ENCODE measurements at regions not wholly inside any gene's neighbourhood (a gene's known extent, or its start where the extent isn't known, plus 50 kb on each side); places are given as distances from the start of the nearest gene placed in this dataset.
A peak's percentile ranks its signal among the peaks of the same experiment; 100 is the strongest.
"Not testable (repeated sequence)": the region's sequence is repeated elsewhere in the genome, so short reads cannot be mapped to it uniquely, and the experiment has no call there.

- no peak for DNase-seq (ENCODE audit: low read depth)
- H3K4me3 ChIP-seq (ENCODE audit: low read length) = no peak overlapping the region
- TF ChIP-seq, protein P1, sequence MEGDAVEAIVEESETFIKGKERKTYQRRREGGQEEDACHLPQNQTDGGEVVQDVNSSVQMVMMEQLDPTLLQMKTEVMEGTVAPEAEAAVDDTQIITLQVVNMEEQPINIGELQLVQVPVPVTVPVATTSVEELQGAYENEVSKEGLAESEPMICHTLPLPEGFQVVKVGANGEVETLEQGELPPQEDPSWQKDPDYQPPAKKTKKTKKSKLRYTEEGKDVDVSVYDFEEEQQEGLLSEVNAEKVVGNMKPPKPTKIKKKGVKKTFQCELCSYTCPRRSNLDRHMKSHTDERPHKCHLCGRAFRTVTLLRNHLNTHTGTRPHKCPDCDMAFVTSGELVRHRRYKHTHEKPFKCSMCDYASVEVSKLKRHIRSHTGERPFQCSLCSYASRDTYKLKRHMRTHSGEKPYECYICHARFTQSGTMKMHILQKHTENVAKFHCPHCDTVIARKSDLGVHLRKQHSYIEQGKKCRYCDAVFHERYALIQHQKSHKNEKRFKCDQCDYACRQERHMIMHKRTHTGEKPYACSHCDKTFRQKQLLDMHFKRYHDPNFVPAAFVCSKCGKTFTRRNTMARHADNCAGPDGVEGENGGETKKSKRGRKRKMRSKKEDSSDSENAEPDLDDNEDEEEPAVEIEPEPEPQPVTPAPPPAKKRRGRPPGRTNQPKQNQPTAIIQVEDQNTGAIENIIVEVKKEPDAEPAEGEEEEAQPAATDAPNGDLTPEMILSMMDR (conservative IDR thresholded peaks at IDR 0.05; ENCODE audit: low read length) = no peak
These were observed 627.4 kb downstream of the FBXO15 start for GRCh38 chr18:73520229-73520628.

- DNase-seq (ENCODE audit: low read depth); H3K4me3 ChIP-seq (ENCODE audit: low read length): not testable (repeated sequence)
These were observed 631.6 kb downstream of the FBXO15 start for GRCh38 chr18:73516056-73516455.

DNA sequence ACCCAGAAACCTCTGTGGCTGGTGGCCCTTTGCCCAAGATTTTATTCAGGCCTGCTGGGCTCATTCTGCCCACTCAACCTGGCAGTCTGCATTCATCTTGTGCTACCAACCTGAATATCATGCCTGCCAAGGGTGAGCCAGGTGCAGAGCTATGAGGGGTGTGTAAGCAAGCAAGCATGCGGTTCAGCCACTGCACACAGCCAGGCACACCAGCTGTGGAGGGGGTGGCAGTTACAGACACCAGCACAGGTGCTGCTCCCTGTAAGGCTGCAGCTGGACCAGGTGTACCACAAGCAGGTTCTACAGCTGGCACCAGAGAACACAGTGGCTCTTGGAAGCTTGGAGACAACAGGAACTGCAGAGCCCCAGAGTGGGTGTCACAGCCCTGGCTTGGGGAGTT, 633.2 kb downstream of the FBXO15 start:
- TF ChIP-seq, protein P1 (conservative IDR thresholded peaks at IDR 0.05; ENCODE audit: low read length) = no peak
- DNase-seq (ENCODE audit: low read depth) = no peak
- H3K4me3 ChIP-seq (ENCODE audit: low read length) = no peak overlapping the region

DNA sequence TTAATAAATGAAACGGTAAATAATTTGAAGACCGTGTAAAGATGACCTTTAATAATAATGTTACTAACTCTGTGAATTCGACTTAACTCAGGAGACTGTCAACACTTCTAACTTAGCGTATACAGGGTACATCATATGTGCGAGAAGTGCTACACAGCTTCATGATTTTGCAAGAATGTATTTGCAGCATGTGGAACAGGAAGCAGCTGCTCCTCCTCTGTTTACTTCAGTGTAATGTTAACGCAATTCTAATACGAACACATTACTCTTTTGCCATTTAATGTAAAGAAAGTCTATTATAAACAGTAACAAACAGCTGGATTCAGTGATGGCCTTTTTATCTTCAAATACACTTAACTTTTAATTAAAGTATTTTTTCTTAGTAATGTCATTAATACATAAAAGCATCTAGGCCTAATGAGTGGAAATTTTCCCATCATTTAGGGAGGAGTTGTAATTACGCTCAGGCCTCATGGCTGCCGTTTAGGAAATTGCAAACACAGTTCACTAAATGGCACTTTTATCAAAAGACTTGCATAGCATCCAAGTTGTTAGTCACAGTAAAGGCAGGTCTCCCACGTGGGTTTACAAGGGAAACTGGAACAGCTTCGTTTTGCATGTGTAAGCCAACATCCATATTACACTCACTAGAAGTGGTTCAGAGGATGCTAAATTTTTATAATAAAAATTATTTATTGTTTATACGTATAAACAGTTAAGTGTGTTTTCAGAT, 635.7 kb downstream of the FBXO15 start:
- TF ChIP-seq, protein P1 (conservative IDR thresholded peaks at IDR 0.05; ENCODE audit: low read length) = no peak
- H3K4me3 ChIP-seq (ENCODE audit: low read length) = no peak overlapping the region
- DNase-seq (ENCODE audit: low read depth) = peak; percentile 17

- DNase-seq (ENCODE audit: low read depth) = peak; percentile 68
- TF ChIP-seq, protein P1 (conservative IDR thresholded peaks at IDR 0.05; ENCODE audit: low read length) = no peak
- no peak overlapping the region for H3K4me3 ChIP-seq (ENCODE audit: low read length)
These were observed 638.2 kb downstream of the FBXO15 start for GRCh38 chr18:73509460-73509859.

- no peak for DNase-seq (ENCODE audit: low read depth)
- TF ChIP-seq, protein P1 (conservative IDR thresholded peaks at IDR 0.05; ENCODE audit: low read length) = no peak
- no peak overlapping the region for H3K4me3 ChIP-seq (ENCODE audit: low read length)
These were observed 635.5 kb upstream of the NETO1 start for GRCh38 chr18:73503326-73503725.

DNA sequence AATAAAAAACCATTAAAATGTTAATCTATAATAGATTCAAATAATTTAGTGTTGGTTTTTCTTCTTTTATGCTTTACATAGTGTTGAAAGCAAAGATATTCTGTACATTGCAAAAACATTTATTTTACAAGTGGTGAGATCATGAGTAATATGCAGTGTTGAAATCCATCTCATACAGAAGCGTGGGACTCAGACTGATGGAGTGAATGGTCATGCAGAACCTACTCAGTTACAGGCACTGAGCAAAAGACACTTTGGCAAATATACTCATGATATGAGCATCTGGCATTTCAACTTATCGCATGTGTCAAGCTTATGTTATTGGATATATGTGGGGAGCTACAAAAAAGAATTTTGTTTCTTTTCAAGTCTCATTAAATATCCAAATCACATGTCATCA, 620.2 kb upstream of the NETO1 start:
- peak; percentile 28 for DNase-seq (ENCODE audit: low read depth)
- H3K4me3 ChIP-seq (ENCODE audit: low read length) = no peak overlapping the region
- TF ChIP-seq, protein P1 (conservative IDR thresholded peaks at IDR 0.05; ENCODE audit: low read length) = no peak

Measured in AG10803 (cell line).